H9 (cell line): ENCODE measurements at regions not wholly inside any gene's neighbourhood (a gene's known extent, or its start where the extent isn't known, plus 50 kb on each side); places are given as distances from the start of the nearest gene placed in this dataset.

ENCODE experiments used
- DNase-seq: peaks from one replicate; pipeline ENCODE4 v3.0.0-alpha.2; 2017
- H2AFZ ChIP-seq: one replicate; pipeline ENCODE4 v1.6.1; 2013; ENCODE audit warnings: mild to moderate bottlenecking, low read length, control low read depth, moderate library complexity
- H2AK5ac ChIP-seq: 2 replicates; pipeline ENCODE4 v1.6.1; 2013; ENCODE audit warnings: low read length, control low read depth, mixed read lengths; ENCODE audit not compliant: insufficient read length
- H2BK120ac ChIP-seq: one replicate; pipeline ENCODE4 v1.6.1; 2013; ENCODE audit warnings: low read depth, mild to moderate bottlenecking, low read length, control low read depth, inconsistent platforms; ENCODE audit not compliant: poor library complexity, severe bottlenecking
- H2BK12ac ChIP-seq: 2 replicates; pipeline ENCODE4 v1.6.1; 2013; ENCODE audit warnings: low read length, control low read depth, mixed read lengths, low read depth; ENCODE audit not compliant: insufficient read length
- H2BK15ac ChIP-seq: 2 replicates; pipeline ENCODE4 v1.6.1; 2013; ENCODE audit warnings: low read depth, low read length, control low read depth
- H2BK20ac ChIP-seq: one replicate; pipeline ENCODE4 v1.6.1; 2013; ENCODE audit warnings: low read depth, mild to moderate bottlenecking, low read length, control low read depth, inconsistent platforms; ENCODE audit not compliant: poor library complexity, severe bottlenecking
- H2BK5ac ChIP-seq: 2 replicates; pipeline ENCODE4 v1.6.1; 2013; ENCODE audit warnings: low read length, control low read depth, mixed read lengths; ENCODE audit not compliant: insufficient read length
- H3K14ac ChIP-seq: 2 replicates; pipeline ENCODE4 v1.6.1; 2013; ENCODE audit warnings: low read length, control low read depth; ENCODE audit not compliant: insufficient read depth
- H3K18ac ChIP-seq: 2 replicates; pipeline ENCODE4 v1.6.1; 2013; ENCODE audit warnings: low read depth, mild to moderate bottlenecking, mixed read lengths, low read length, control low read depth; ENCODE audit not compliant: insufficient read length
- H3K23ac ChIP-seq: 2 replicates; pipeline ENCODE4 v1.6.1; 2013; ENCODE audit warnings: low read length, control low read depth, mixed read lengths, low read depth; ENCODE audit not compliant: insufficient read length
- H3K23me2 ChIP-seq: 2 replicates; pipeline ENCODE4 v1.6.1; 2013; ENCODE audit warnings: low read depth, mild to moderate bottlenecking, mixed read lengths, low read length, control low read depth; ENCODE audit not compliant: insufficient read length, poor library complexity, severe bottlenecking
- H3K27ac ChIP-seq: 2 replicates; pipeline ENCODE4 v1.5.1; 2013; ENCODE audit warnings: low read length, control low read depth, mixed read lengths, low read depth; ENCODE audit not compliant: insufficient read length
- H3K27me3 ChIP-seq: 2 replicates; pipeline ENCODE4 v1.6.1; 2013; ENCODE audit warnings: low read length, control low read depth, inconsistent platforms; ENCODE audit not compliant: insufficient read depth
- H3K4ac ChIP-seq: 2 replicates; pipeline ENCODE4 v1.6.1; 2013; ENCODE audit warnings: low read depth, mild to moderate bottlenecking, control low read depth, inconsistent platforms, low read length, moderate library complexity
- H3K4me1 ChIP-seq: 2 replicates; pipeline ENCODE4 v1.6.1; 2013; ENCODE audit warnings: low read length, control low read depth, inconsistent platforms; ENCODE audit not compliant: insufficient read depth
- H3K4me2 ChIP-seq: 2 replicates; pipeline ENCODE4 v1.6.1; 2013; ENCODE audit warnings: low read length, control low read depth, mixed read lengths; ENCODE audit not compliant: insufficient read length, insufficient read depth
- H3K56ac ChIP-seq: 2 replicates; pipeline ENCODE4 v1.6.1; 2013; ENCODE audit warnings: low read depth, mild to moderate bottlenecking, mixed read lengths, low read length, control low read depth; ENCODE audit not compliant: insufficient read length
- H3K79me1 ChIP-seq: 2 replicates; pipeline ENCODE4 v1.6.1; 2013; ENCODE audit warnings: low read depth, mild to moderate bottlenecking, moderate library complexity, low read length, control low read depth, inconsistent platforms; ENCODE audit not compliant: insufficient read depth, poor library complexity, severe bottlenecking
- H3K79me2 ChIP-seq: 2 replicates; pipeline ENCODE4 v1.6.1; 2013; ENCODE audit warnings: low read length, control low read depth, inconsistent platforms; ENCODE audit not compliant: insufficient read depth
- H3K9ac ChIP-seq: 2 replicates; pipeline ENCODE4 v1.6.1; 2013; ENCODE audit warnings: low read length, control low read depth, mixed read lengths; ENCODE audit not compliant: insufficient read length; ENCODE audit errors: extremely low read depth
- H3K9me3 ChIP-seq: one replicate; pipeline ENCODE4 v1.6.1; 2013; ENCODE audit warnings: low read depth, low read length, inconsistent platforms; ENCODE audit not compliant: control insufficient read depth
- H3T11ph ChIP-seq: one replicate; pipeline ENCODE4 v1.6.1; 2013; ENCODE audit warnings: mild to moderate bottlenecking, low read length, control low read depth, inconsistent platforms
- H4K20me1 ChIP-seq: one replicate; pipeline ENCODE4 v1.6.1; 2013; ENCODE audit not compliant: control insufficient read depth, insufficient read length, insufficient read depth
- H4K5ac ChIP-seq: 2 replicates; pipeline ENCODE4 v1.6.1; 2013; ENCODE audit warnings: low read depth, mild to moderate bottlenecking, mixed read lengths, low read length, control low read depth; ENCODE audit not compliant: insufficient read length
- H4K8ac ChIP-seq: replicated peaks from 2 replicates; pipeline ENCODE4 v1.6.1; 2013; ENCODE audit warnings: low read length, control low read depth, mixed read lengths, low read depth; ENCODE audit not compliant: insufficient read length
- H4K91ac ChIP-seq: 2 replicates; pipeline ENCODE4 v1.6.1; 2013; ENCODE audit warnings: low read depth, mild to moderate bottlenecking, moderate library complexity, mixed read lengths, low read length, control low read depth; ENCODE audit not compliant: insufficient read length
- H3K27ac Mint-ChIP-seq, 3 experiments: 2 replicates in 2 of 3; 3 replicates in 1 of 3; pipeline ENCODE4 v1.8.0; 2020 to 2021; ENCODE audit warnings: mixed read lengths in 3 of 3, mild to moderate bottlenecking in 1 of 3, moderate library complexity in 1 of 3
- H3K27me3 Mint-ChIP-seq: 2 replicates; pipeline ENCODE4 v1.8.0; 2021; ENCODE audit warnings: low read depth, mild to moderate bottlenecking, moderate library complexity, mixed read lengths
- H3K36me3 Mint-ChIP-seq, 3 experiments: 2 replicates in 2 of 3; 3 replicates in 1 of 3; pipeline ENCODE4 v1.8.0; 2020 to 2021; ENCODE audit warnings: low read depth in 3 of 3, mixed read lengths in 3 of 3; ENCODE audit not compliant: insufficient read depth in 1 of 3
- H3K4me1 Mint-ChIP-seq, 2 experiments: 2 replicates each; pipeline ENCODE4 v1.8.0; 2020; ENCODE audit warnings: mixed read lengths in 2 of 2
- H3K4me3 Mint-ChIP-seq, 2 experiments: 2 replicates in 1 of 2; 3 replicates in 1 of 2; pipeline ENCODE4 v1.8.0; 2020 to 2021; ENCODE audit warnings: mild to moderate bottlenecking in 2 of 2, mixed read lengths in 2 of 2, moderate library complexity in 1 of 2
- H3K9me3 Mint-ChIP-seq, 2 experiments: 2 replicates in 1 of 2; 3 replicates in 1 of 2; pipeline ENCODE4 v1.8.0; 2020; ENCODE audit warnings: mild to moderate bottlenecking in 2 of 2, mixed read lengths in 2 of 2, moderate library complexity in 1 of 2
- WGBS: extraction: QIAGEN DNeasy Blood & Tissue Kit; methylation state at CpG from one replicate; pipeline ENCODE4 v1.1.7; 2013; ENCODE audit warnings: missing lambda C conversion rate, low lambda C conversion rate, mixed read lengths; ENCODE audit not compliant: insufficient read length; ENCODE audit errors: extremely low coverage; 5-methylcytosine and 5-hydroxymethylcytosine counted together
- TF ChIP-seq, protein P1 (sequence below): fragments of 200-600 bp; sonication (generic); conservative IDR thresholded peaks from 3 replicates; pipeline ENCODE4 v1.8.0; 2021; ENCODE audit warnings: antibody characterized with exemption, mild to moderate bottlenecking

DNA sequence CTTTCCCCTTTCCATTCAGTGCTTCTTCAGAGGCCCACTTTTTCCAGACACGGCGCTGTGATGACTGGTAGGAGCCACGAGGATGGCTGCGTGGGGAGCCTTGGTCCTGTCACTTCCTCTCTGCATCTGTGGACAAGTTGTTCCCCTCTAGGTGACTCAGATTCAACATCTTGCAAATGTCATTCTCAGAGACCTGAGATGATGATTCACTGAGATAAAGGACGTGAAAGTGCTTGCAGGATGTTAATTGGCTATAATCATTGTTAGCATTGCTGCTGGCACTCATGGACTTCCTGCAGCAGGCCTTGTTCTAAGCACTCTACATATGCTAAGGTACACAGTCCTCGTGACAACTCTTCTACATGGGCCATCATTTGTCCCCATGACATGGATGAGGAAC, 489.8 kb upstream of the ZMIZ1 start:
- Histone ChIP-seq H3T11ph (no peak overlapping the region), H2BK5ac (no peak overlapping the region), H3K9ac (no peak overlapping the region), H4K20me1 (no peaks in the 10 kb centered on the region), H2AK5ac (no peak overlapping the region), H3K23ac (no peak overlapping the region), H3K27me3 (no peaks in the 10 kb centered on the region), H2BK20ac (no peak overlapping the region), H3K4me1 (no peaks in the 10 kb centered on the region), H3K18ac (no peak overlapping the region), H4K8ac (no peak overlapping the region), H3K23me2 (no peaks in the 10 kb centered on the region), H2AFZ (no peak overlapping the region), H3K14ac (no peak overlapping the region), H4K91ac (no peak overlapping the region), H2BK12ac (no peak overlapping the region), H3K79me1 (no peaks in the 10 kb centered on the region), H3K4me2 (no peak overlapping the region), H3K79me2 (no peaks in the 10 kb centered on the region), H2BK15ac (no peak overlapping the region), H3K56ac (no peak overlapping the region), H3K27ac (no peak overlapping the region), H4K5ac (no peak overlapping the region), H3K4ac (no peak overlapping the region), H3K9me3 (no peaks in the 10 kb centered on the region), H2BK120ac (no peak overlapping the region)
- H3K27me3 Mint-ChIP-seq: peaks cover 2% of the 10 kb centered on the region
- WGBS: no CpG with 5 or more reads among the region's 6 CpGs
- TF ChIP-seq, protein P1, sequence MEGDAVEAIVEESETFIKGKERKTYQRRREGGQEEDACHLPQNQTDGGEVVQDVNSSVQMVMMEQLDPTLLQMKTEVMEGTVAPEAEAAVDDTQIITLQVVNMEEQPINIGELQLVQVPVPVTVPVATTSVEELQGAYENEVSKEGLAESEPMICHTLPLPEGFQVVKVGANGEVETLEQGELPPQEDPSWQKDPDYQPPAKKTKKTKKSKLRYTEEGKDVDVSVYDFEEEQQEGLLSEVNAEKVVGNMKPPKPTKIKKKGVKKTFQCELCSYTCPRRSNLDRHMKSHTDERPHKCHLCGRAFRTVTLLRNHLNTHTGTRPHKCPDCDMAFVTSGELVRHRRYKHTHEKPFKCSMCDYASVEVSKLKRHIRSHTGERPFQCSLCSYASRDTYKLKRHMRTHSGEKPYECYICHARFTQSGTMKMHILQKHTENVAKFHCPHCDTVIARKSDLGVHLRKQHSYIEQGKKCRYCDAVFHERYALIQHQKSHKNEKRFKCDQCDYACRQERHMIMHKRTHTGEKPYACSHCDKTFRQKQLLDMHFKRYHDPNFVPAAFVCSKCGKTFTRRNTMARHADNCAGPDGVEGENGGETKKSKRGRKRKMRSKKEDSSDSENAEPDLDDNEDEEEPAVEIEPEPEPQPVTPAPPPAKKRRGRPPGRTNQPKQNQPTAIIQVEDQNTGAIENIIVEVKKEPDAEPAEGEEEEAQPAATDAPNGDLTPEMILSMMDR: no peak
- no peak overlapping the region for H3K27ac Mint-ChIP-seq
- no peaks in the 10 kb centered on the region for H3K9me3 Mint-ChIP-seq
- H3K4me3 Mint-ChIP-seq: no peak overlapping the region
- peaks cover 4 to 12% of the 10 kb centered on the region in 2 experiments; a peak in 3 of 4 replicates for H3K4me1 Mint-ChIP-seq
- no peaks in the 10 kb centered on the region for H3K36me3 Mint-ChIP-seq
- no peak for DNase-seq
